Middle frontal gyrus (tissue), 1 donor: ENCODE measurements at regions not wholly inside any gene's neighbourhood (a gene's known extent, or its start where the extent isn't known, plus 50 kb on each side); places are given as distances from the start of the nearest gene placed in this dataset.

ENCODE experiments used
- DNase-seq: peaks from one replicate; pipeline ENCODE4 v3.0.0-alpha.2; 2015; ENCODE audit warnings: low spot score; ENCODE audit errors: extremely low spot score

GRCh38 chr11:76721755-76722677 lies 51.5 kb upstream of the LRRC32 start:
- peak; percentile 90 for DNase-seq

- DNase-seq, result no peak
These were observed 52.6 kb upstream of the LRRC32 start for GRCh38 chr11:76723142-76723541.

- no peak for DNase-seq
These were observed 53.0 kb upstream of the LRRC32 start for GRCh38 chr11:76723548-76723947.

- no peak for DNase-seq
These were observed 53.7 kb upstream of the LRRC32 start for GRCh38 chr11:76724171-76724768.

- no peak for DNase-seq
These were observed 54.9 kb upstream of the TSKU start for GRCh38 chr11:76728227-76728626.

GRCh38 chr11:76728778-76729177 lies 54.4 kb upstream of the TSKU start:
- no peak for DNase-seq

- no peak for DNase-seq
These were observed 53.9 kb upstream of the TSKU start for GRCh38 chr11:76729214-76729613.

GRCh38 chr11:76730887-76731565 lies 52.1 kb upstream of the TSKU start:
- DNase-seq, result no peak

- DNase-seq, result no peak
These were observed 50.5 kb upstream of the TSKU start for GRCh38 chr11:76732643-76733042.
